OCI-M1 (cell line): ENCODE measurements at regions not wholly inside any gene's neighbourhood (a gene's known extent, or its start where the extent isn't known, plus 50 kb on each side); places are given as distances from the start of the nearest gene placed in this dataset.
A peak's percentile ranks its signal among the peaks of the same experiment; 100 is the strongest.

Experiments used
- DNase-seq: peaks from one replicate; lab custom pipeline; 2025; lab: John Stamatoyannopoulos, UW

GRCh38 chr9:81489046-81489445 lies 200.3 kb downstream of the TLE1 start:
- DNase-seq = peak; percentile 75

- DNase-seq = no peak
Observed at GRCh38 chr9:81480828-81481604, 208.3 kb downstream of the TLE1 start.

GRCh38 chr9:81479573-81479972 lies 209.8 kb downstream of the TLE1 start:
- no peak for DNase-seq

- no peak for DNase-seq
Observed at GRCh38 chr9:81477669-81478068, 211.7 kb downstream of the TLE1 start.

- no peak for DNase-seq
Observed at GRCh38 chr9:81476813-81477490, 212.4 kb downstream of the TLE1 start.

GRCh38 chr9:81474792-81475191 lies 214.6 kb downstream of the TLE1 start:
- no peak for DNase-seq

GRCh38 chr9:81474125-81474524 lies 215.2 kb downstream of the TLE1 start:
- no peak for DNase-seq

GRCh38 chr9:81473708-81474107 lies 215.6 kb downstream of the TLE1 start:
- no peak for DNase-seq

- DNase-seq = no peak
Observed at GRCh38 chr9:81473206-81473605, 216.1 kb downstream of the TLE1 start.

- no peak for DNase-seq
Observed at GRCh38 chr9:81472701-81473100, 216.6 kb downstream of the TLE1 start.

- DNase-seq = no peak
Observed at GRCh38 chr9:81470864-81471263, 218.5 kb downstream of the TLE1 start.

- no peak for DNase-seq
Observed at GRCh38 chr9:81468084-81468595, 221.2 kb downstream of the TLE1 start.

- no peak for DNase-seq
Observed at GRCh38 chr9:81466981-81467380, 222.4 kb downstream of the TLE1 start.

- peak; percentile 26 for DNase-seq
Observed at GRCh38 chr9:81465468-81466011, 223.8 kb downstream of the TLE1 start.

- no peak for DNase-seq
Observed at GRCh38 chr9:81462801-81463200, 226.5 kb downstream of the TLE1 start.

- DNase-seq = no peak
Observed at GRCh38 chr9:81461196-81461595, 228.2 kb downstream of the TLE1 start.

GRCh38 chr9:81460693-81461092 lies 228.7 kb downstream of the TLE1 start:
- DNase-seq = no peak

- no peak for DNase-seq
Observed at GRCh38 chr9:81459591-81459990, 229.8 kb downstream of the TLE1 start.

GRCh38 chr9:81456431-81457006 lies 232.8 kb downstream of the TLE1 start:
- no peak for DNase-seq

- no peak for DNase-seq
Observed at GRCh38 chr9:81455462-81456219, 233.7 kb downstream of the TLE1 start.

GRCh38 chr9:81445331-81445921 lies 243.9 kb downstream of the TLE1 start:
- no peak for DNase-seq

GRCh38 chr9:81431641-81432040 lies 257.7 kb downstream of the TLE1 start:
- no peak for DNase-seq
